HEK293 (cell line): ENCODE measurements at regions not wholly inside any gene's neighbourhood (a gene's known extent, or its start where the extent isn't known, plus 50 kb on each side); places are given as distances from the start of the nearest gene placed in this dataset.
"Not testable (repeated sequence)": the region's sequence is repeated elsewhere in the genome, so short reads cannot be mapped to it uniquely, and the experiment has no call there.

Experiments
- CTCF ChIA-PET: fragments of 350-600 bp; formaldehyde crosslinking; extraction: SDS; loops from one replicate; lab custom pipeline; 2021; ENCODE audit warnings: antibody characterized with exemption; lab: Yijun Ruan, JAX
- POLR2A ChIA-PET: fragments of 300-600 bp; formaldehyde crosslinking; extraction: SDS; loops from one replicate; lab custom pipeline; 2020; ENCODE audit warnings: antibody characterized with exemption, inconsistent platforms; lab: Yijun Ruan, JAX
- H3K27ac ChIP-seq: fragments of 200-500 bp; sonication (Bioruptor generic); 2 replicates; pipeline ENCODE4 v1.5.1; 2014; ENCODE audit warnings: low read depth, low read length, control low read depth, inconsistent platforms; ENCODE audit errors: extremely low read depth
- H3K36me3 ChIP-seq, 2 experiments: fragments of 200-500 bp in 1 of 2; sonication (Bioruptor generic) in 1 of 2; 1 replicate in 1 of 2; 2 replicates in 1 of 2; pipeline ENCODE4 v1.5.1; 2014 to 2017; ENCODE audit warnings: inconsistent platforms in 2 of 2, low read length in 2 of 2; ENCODE audit not compliant: control insufficient read depth in 2 of 2, insufficient read depth in 1 of 2
- H3K4me1 ChIP-seq: fragments of 200-500 bp; sonication (Bioruptor generic); 2 replicates; pipeline ENCODE4 v1.5.1; 2014; ENCODE audit warnings: mild to moderate bottlenecking, low read length, inconsistent platforms; ENCODE audit not compliant: control insufficient read depth, insufficient read depth
- H3K4me3 ChIP-seq: 2 replicates; pipeline ENCODE4 v1.5.1; 2011; ENCODE audit warnings: low read depth, mild to moderate bottlenecking, control low read depth, low read length, moderate library complexity
- H3K9me3 ChIP-seq: fragments of 200-500 bp; sonication (Bioruptor generic); 2 replicates; pipeline ENCODE4 v1.5.1; 2014; ENCODE audit warnings: low read depth, low read length, inconsistent platforms; ENCODE audit not compliant: control insufficient read depth, insufficient read depth
- BCL11A ChIP-seq: fragments of 450-650 bp; formaldehyde crosslinking; IDR thresholded peaks from 2 replicates; pipeline ENCODE4 v1.5.1; 2016; ENCODE audit warnings: low read depth, missing biosample characterization, missing genetic modification characterization
- CTCF ChIP-seq: fragments of 450-650 bp; formaldehyde crosslinking; IDR thresholded peaks from 2 replicates; pipeline ENCODE4 v1.5.1; 2016; ENCODE audit warnings: missing biosample characterization, missing genetic modification characterization
- MEIS1 ChIP-seq: sonication (generic); formaldehyde crosslinking; IDR thresholded peaks from 2 replicates; pipeline ENCODE4 v1.8.1; 2022; ENCODE audit warnings: missing genetic modification reagents, mild to moderate bottlenecking, borderline replicate concordance
- PRDM6 ChIP-seq: fragments of 450-650 bp; formaldehyde crosslinking; IDR thresholded peaks from 2 replicates; pipeline ENCODE4 v1.5.1; 2017; ENCODE audit warnings: missing biosample characterization, missing genetic modification characterization
- SCRT1 ChIP-seq: fragments of 450-650 bp; formaldehyde crosslinking; IDR thresholded peaks from 2 replicates; pipeline ENCODE4 v1.5.1; 2016; ENCODE audit warnings: missing biosample characterization, missing genetic modification characterization, borderline replicate concordance
- ZIC2 ChIP-seq: fragments of 450-650 bp; formaldehyde crosslinking; IDR thresholded peaks from 2 replicates; pipeline ENCODE4 v1.5.1; 2016; ENCODE audit warnings: missing biosample characterization, missing genetic modification characterization
- ZNF112 ChIP-seq: fragments of 450-650 bp; formaldehyde crosslinking; IDR thresholded peaks from 2 replicates; pipeline ENCODE4 v1.5.0; 2017; ENCODE audit warnings: missing biosample characterization, missing genetic modification characterization
- ZNF138 ChIP-seq: fragments of 450-650 bp; formaldehyde crosslinking; IDR thresholded peaks from 2 replicates; pipeline ENCODE4 v1.5.1; 2016; ENCODE audit warnings: missing biosample characterization, missing genetic modification characterization, borderline replicate concordance
- ZNF488 ChIP-seq: fragments of 450-650 bp; formaldehyde crosslinking; IDR thresholded peaks from 2 replicates; pipeline ENCODE4 v1.5.1; 2016; ENCODE audit warnings: missing biosample characterization, missing genetic modification characterization
- ZNF513 ChIP-seq: fragments of 450-650 bp; IDR thresholded peaks from 2 replicates; pipeline ENCODE4 v1.5.1; 2018; ENCODE audit warnings: missing biosample characterization, missing genetic modification characterization
- ZNF548 ChIP-seq: fragments of 450-650 bp; formaldehyde crosslinking; IDR thresholded peaks from 2 replicates; pipeline ENCODE4 v1.5.1; 2016; ENCODE audit warnings: missing biosample characterization, missing genetic modification characterization
- ZNF660 ChIP-seq: fragments of 450-650 bp; IDR thresholded peaks from 2 replicates; pipeline ENCODE4 v1.5.1; 2018; ENCODE audit warnings: missing biosample characterization, mild to moderate bottlenecking, missing genetic modification characterization
- ZNF670 ChIP-seq: fragments of 450-650 bp; formaldehyde crosslinking; IDR thresholded peaks from 2 replicates; pipeline ENCODE4 v1.5.1; 2016; ENCODE audit warnings: missing biosample characterization, missing genetic modification characterization, low read depth
- ZNF692 ChIP-seq: fragments of 450-650 bp; formaldehyde crosslinking; IDR thresholded peaks from 2 replicates; pipeline ENCODE4 v1.5.1; 2016; ENCODE audit warnings: missing biosample characterization, missing genetic modification characterization
- ZNF747 ChIP-seq: fragments of 450-650 bp; formaldehyde crosslinking; IDR thresholded peaks from 2 replicates; pipeline ENCODE4 v1.5.1; 2016; ENCODE audit warnings: missing biosample characterization, missing genetic modification characterization
- ZSCAN16 ChIP-seq: fragments of 450-650 bp; formaldehyde crosslinking; IDR thresholded peaks from 2 replicates; pipeline ENCODE4 v1.5.1; 2016; ENCODE audit warnings: missing biosample characterization, missing genetic modification characterization
- ZSCAN23 ChIP-seq: fragments of 450-650 bp; formaldehyde crosslinking; IDR thresholded peaks from 2 replicates; pipeline ENCODE4 v1.5.1; 2016; ENCODE audit warnings: missing biosample characterization, missing genetic modification characterization
- ZSCAN4 ChIP-seq: fragments of 450-650 bp; formaldehyde crosslinking; IDR thresholded peaks from 2 replicates; pipeline ENCODE4 v1.5.1; 2017; ENCODE audit warnings: missing biosample characterization, missing genetic modification characterization
- ZXDB ChIP-seq: fragments of 450-650 bp; formaldehyde crosslinking; IDR thresholded peaks from 2 replicates; pipeline ENCODE4 v1.5.1; 2016; ENCODE audit warnings: missing biosample characterization, missing genetic modification characterization

- TF ChIP-seq ZXDB (no peak), ZNF513 (tag by site-specific recombination) (no peak), ZSCAN4 (tag by site-specific recombination) (no peak), SCRT1 (no peak), PRDM6 (tag by site-specific recombination) (no peak), ZNF138 (tag by site-specific recombination) (no peak), ZSCAN23 (tag by site-specific recombination) (no peak), BCL11A (no peak)
These were observed 1213.6 kb downstream of the GALC start (continued) for GRCh38 chr14:86779416-86779815.

- Histone ChIP-seq H3K4me3 (no peak overlapping the region), H3K4me1 (no peaks in the 10 kb centered on the region), H3K27ac (no peak overlapping the region), H3K9me3 (no peaks in the 10 kb centered on the region), H3K36me3 (no peaks in the 10 kb centered on the region)
- ChIA-PET CTCF (no interaction called here), POLR2A (no interaction called here)
- TF ChIP-seq ZNF660 (tag by site-specific recombination) (no peak), ZNF548 (no peak), ZNF747 (no peak), ZIC2 (tag by site-specific recombination) (no peak), ZNF692 (tag by site-specific recombination) (no peak), ZNF488 (tag by site-specific recombination) (no peak), ZNF112 (tag by site-specific recombination) (no peak), ZNF670 (tag by site-specific recombination) (no peak), CTCF (tag by site-specific recombination) (no peak), ZSCAN16 (no peak), MEIS1 (CRISPR knock-in tag) (no peak)
These were observed 1214.9 kb downstream of the GALC start for GRCh38 chr14:86777963-86778602.

- H3K9me3 ChIP-seq, CTCF ChIA-PET, H3K4me3 ChIP-seq, POLR2A ChIA-PET, H3K27ac ChIP-seq, H3K4me1 ChIP-seq, H3K36me3 ChIP-seq: not testable (repeated sequence)
These were observed 1217.1 kb downstream of the GALC start for GRCh38 chr14:86775896-86776295.
